HepG2 (cell line): ENCODE measurements at regions not wholly inside any gene's neighbourhood (a gene's known extent, or its start where the extent isn't known, plus 50 kb on each side); places are given as distances from the start of the nearest gene placed in this dataset.

Experiments used
- ATAC-seq: fragments of 200-7000 bp; cut with Tn5 transposase; 3 replicates; pipeline ENCODE4 v1.9.1; 2020; ENCODE audit warnings: mild to moderate bottlenecking, moderate library complexity
- BruUV-seq: library from RNA; stranded (reverse); fragments of 400-500 nt; replicated peaks from 2 replicates; lab custom pipeline; 2021; lab: Mats Ljungman, UMichigan
- CTCF ChIA-PET: fragments of 300-600 bp; formaldehyde crosslinking; extraction: SDS; loops from one replicate; lab custom pipeline; 2021; ENCODE audit warnings: low total read pairs, inconsistent platforms, low intra/inter-chr PET ratio; lab: Yijun Ruan, JAX
- POLR2A ChIA-PET: fragments of 350-600 bp; sonication (Branson Sonifier 250); formaldehyde crosslinking; loops from one replicate; lab custom pipeline; 2020; ENCODE audit warnings: antibody characterized with exemption, inconsistent platforms; lab: Yijun Ruan, JAX
- DNase-seq: peaks from one replicate; pipeline ENCODE4 v3.0.0-alpha.2; 2015; ENCODE audit warnings: low spot score
- FAIRE-seq: peaks from 3 replicates; lab custom pipeline; 2011; peaks lifted over from hg19 to GRCh38; lab: Jason Lieb, UNC
- H2AFZ ChIP-seq: one replicate; pipeline ENCODE4 v1.6.1; 2011; ENCODE audit warnings: low read length, inconsistent platforms
- H3K27ac ChIP-seq: fragments of 300-600 bp; 3 replicates; pipeline ENCODE4 v1.8.0; 2011; ENCODE audit warnings: mixed run types, mild to moderate bottlenecking, mixed read lengths, low read length, inconsistent platforms; ENCODE audit not compliant: insufficient read depth; ENCODE audit errors: extremely low read length
- H3K27me3 ChIP-seq, 2 experiments: fragments of 200-600 bp in 1 of 2; 2 replicates in 1 of 2; 3 replicates in 1 of 2; pipeline versions ENCODE4 v1.6.0 to v1.8.0; 2011; ENCODE audit warnings: low read length in 2 of 2, mild to moderate bottlenecking in 2 of 2, moderate library complexity in 2 of 2, inconsistent platforms in 1 of 2; ENCODE audit not compliant: insufficient read depth in 2 of 2, control insufficient read depth in 1 of 2
- H3K36me3 ChIP-seq, 2 experiments: fragments of 200-600 bp in 1 of 2; replicated peaks in 1 of 2; 2 replicates in 1 of 2; 3 replicates in 1 of 2; pipeline versions ENCODE4 v1.5.1 to v1.8.0; 2011; ENCODE audit warnings: low read length in 2 of 2, inconsistent platforms in 1 of 2; ENCODE audit not compliant: insufficient read depth in 2 of 2, control insufficient read depth in 1 of 2
- H3K4me1 ChIP-seq: 2 replicates; pipeline ENCODE4 v1.5.1; 2012; ENCODE audit warnings: low read length, inconsistent platforms; ENCODE audit not compliant: insufficient read depth
- H3K4me2 ChIP-seq: 2 replicates; pipeline ENCODE4 v1.6.0; 2011; ENCODE audit warnings: low read depth, low read length, inconsistent platforms
- H3K4me3 ChIP-seq, 3 experiments: fragments of 200-600 bp in 1 of 3; sonication (generic), shearing (Covaris generic) in 1 of 3; replicated peaks in 1 of 3; 2 replicates each; pipeline ENCODE4 v1.5.1; 2011 to 2016; ENCODE audit warnings: low read length in 3 of 3, inconsistent platforms in 2 of 3, low read depth in 2 of 3, mild to moderate bottlenecking in 2 of 3, control low read depth in 1 of 3, mixed read lengths in 1 of 3; ENCODE audit not compliant: insufficient read depth in 1 of 3
- H3K79me2 ChIP-seq: one replicate; pipeline ENCODE4 v1.6.1; 2011; ENCODE audit warnings: low read length, inconsistent platforms; ENCODE audit not compliant: insufficient read depth
- H3K9ac ChIP-seq: 2 replicates; pipeline ENCODE4 v1.6.0; 2011; ENCODE audit warnings: mild to moderate bottlenecking, low read depth, low read length, inconsistent platforms; ENCODE audit not compliant: insufficient read depth
- H3K9me3 ChIP-seq: 2 replicates; pipeline ENCODE4 v1.5.1; 2012; ENCODE audit warnings: mild to moderate bottlenecking, low read length
- H4K20me1 ChIP-seq: 2 replicates; pipeline ENCODE4 v1.6.0; 2011; ENCODE audit warnings: inconsistent platforms, mild to moderate bottlenecking, low read length, moderate library complexity; ENCODE audit not compliant: insufficient read depth
- ATF7-NPFF ChIP-seq: sonication (generic); formaldehyde crosslinking; IDR thresholded peaks from 2 replicates; pipeline ENCODE4 v1.8.1; 2023; ENCODE audit warnings: mild to moderate bottlenecking, low read depth, missing genetic modification reagents, moderate library complexity
- HNRNPL ChIP-seq: fragments of 200-400 bp; formaldehyde crosslinking; IDR thresholded peaks from 2 replicates; pipeline ENCODE4 v1.6.1; 2017; ENCODE audit warnings: mild to moderate bottlenecking, low read depth, low read length
- REPIN1 ChIP-seq: sonication (generic); formaldehyde crosslinking; IDR thresholded peaks from 2 replicates; pipeline ENCODE4 v1.8.0; 2022; ENCODE audit warnings: missing genetic modification reagents, low read depth, mild to moderate bottlenecking, borderline replicate concordance
- ZNF543 ChIP-seq: sonication (generic); formaldehyde crosslinking; IDR thresholded peaks from 2 replicates; pipeline ENCODE4 v1.4.0; 2020; ENCODE audit warnings: mild to moderate bottlenecking, missing genetic modification reagents
- ZNF75D ChIP-seq: sonication (generic); formaldehyde crosslinking; IDR thresholded peaks from 2 replicates; pipeline ENCODE4 v1.8.1; 2023; ENCODE audit warnings: missing genetic modification reagents, mild to moderate bottlenecking, borderline replicate concordance
- WGBS: methylation state at CpG from one replicate; pipeline ENCODE4 v1.1.6; 2017; ENCODE audit warnings: low lambda C conversion rate; 5-methylcytosine and 5-hydroxymethylcytosine counted together
- in situ Hi-C: cut with HindIII; loops from 2 replicates; pipeline ENCODE4 v1.10.0; 2017; ENCODE audit warnings: low pct_unique_long_range_greater_than_20kb; ENCODE audit not compliant: extremely low pct_ligation_motif_present
- intact Hi-C: fragments of 100-400 bp; cut with micrococcal nuclease; formaldehyde crosslinking; loops from one replicate; pipeline ENCODE4 v1.10.0; 2022; ENCODE audit not compliant: unreplicated experiment
- TF ChIP-seq, protein P1 (sequence below), 2 experiments: sonication (generic) in 1 of 2; formaldehyde crosslinking in 1 of 2; IDR thresholded peaks; 2 replicates each; pipeline versions ENCODE4 v1.4.0 to v1.6.1; 2016 to 2020; ENCODE audit warnings: borderline replicate concordance in 1 of 2, low read depth in 1 of 2, mild to moderate bottlenecking in 1 of 2, missing genetic modification reagents in 1 of 2
- TF ChIP-seq, protein P2 (sequence below): sonication (generic); formaldehyde crosslinking; IDR thresholded peaks from 2 replicates; pipeline ENCODE4 v1.5.1; 2020; ENCODE audit warnings: mild to moderate bottlenecking, missing genetic modification reagents, moderate library complexity
- TF ChIP-seq, protein P3 (sequence below): IDR thresholded peaks from 2 replicates; pipeline ENCODE4 v1.6.1; 2016; ENCODE audit warnings: missing biosample characterization, missing genetic modification reagents, low read depth
- TF ChIP-seq, protein P4 (sequence below): sonication (generic); formaldehyde crosslinking; IDR thresholded peaks from 2 replicates; pipeline ENCODE4 v1.9.0; 2021; ENCODE audit warnings: missing genetic modification reagents, borderline replicate concordance
- TF ChIP-seq, protein P5 (sequence below): sonication (generic); formaldehyde crosslinking; conservative IDR thresholded peaks from 2 replicates; pipeline ENCODE4 v1.4.0; 2020; ENCODE audit warnings: missing genetic modification reagents

DNA sequence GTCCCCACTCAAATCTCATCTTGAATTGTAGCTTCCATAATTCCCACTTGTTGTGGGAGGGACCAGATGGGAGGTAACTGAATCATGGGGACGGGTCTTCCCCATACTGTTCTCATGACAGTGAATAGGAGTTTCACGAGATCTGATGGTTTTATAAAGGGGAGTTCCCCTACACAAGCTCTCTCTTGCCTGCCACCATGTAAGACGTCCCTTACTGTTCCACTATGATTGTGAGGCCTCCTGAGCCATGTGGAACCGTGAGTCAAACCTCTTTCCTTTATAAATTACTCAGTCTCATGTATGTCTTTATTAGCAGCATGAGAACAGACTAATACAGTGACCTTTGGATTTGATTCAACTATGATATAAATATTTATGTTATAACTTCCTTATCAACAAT lies 78.0 kb downstream of the CYRIA start:
- DNase-seq (no peak), FAIRE-seq (no peak), ATAC-seq (no peak)
- intact Hi-C loops (no loop called here), in situ Hi-C loops (no loop called here)
- ChIA-PET POLR2A (no interaction called here), CTCF (no interaction called here)
- Histone ChIP-seq H3K9me3 (no peaks in the 10 kb centered on the region), H2AFZ (no peak overlapping the region), H3K27ac (no peak overlapping the region), H3K4me1 (no peaks in the 10 kb centered on the region), H3K9ac (no peak overlapping the region), H3K4me2 (no peak overlapping the region), H3K79me2 (no peaks in the 10 kb centered on the region), H3K27me3 (no peaks in the 10 kb centered on the region), H3K36me3 (no peaks in the 10 kb centered on the region), H3K4me3 (no peak overlapping the region), H4K20me1 (no peaks in the 10 kb centered on the region)
- WGBS = 0% methylated on average over 4 of the region's 4 CpGs
- BruUV-seq = no TSS peak
- TF ChIP-seq, protein P1, sequence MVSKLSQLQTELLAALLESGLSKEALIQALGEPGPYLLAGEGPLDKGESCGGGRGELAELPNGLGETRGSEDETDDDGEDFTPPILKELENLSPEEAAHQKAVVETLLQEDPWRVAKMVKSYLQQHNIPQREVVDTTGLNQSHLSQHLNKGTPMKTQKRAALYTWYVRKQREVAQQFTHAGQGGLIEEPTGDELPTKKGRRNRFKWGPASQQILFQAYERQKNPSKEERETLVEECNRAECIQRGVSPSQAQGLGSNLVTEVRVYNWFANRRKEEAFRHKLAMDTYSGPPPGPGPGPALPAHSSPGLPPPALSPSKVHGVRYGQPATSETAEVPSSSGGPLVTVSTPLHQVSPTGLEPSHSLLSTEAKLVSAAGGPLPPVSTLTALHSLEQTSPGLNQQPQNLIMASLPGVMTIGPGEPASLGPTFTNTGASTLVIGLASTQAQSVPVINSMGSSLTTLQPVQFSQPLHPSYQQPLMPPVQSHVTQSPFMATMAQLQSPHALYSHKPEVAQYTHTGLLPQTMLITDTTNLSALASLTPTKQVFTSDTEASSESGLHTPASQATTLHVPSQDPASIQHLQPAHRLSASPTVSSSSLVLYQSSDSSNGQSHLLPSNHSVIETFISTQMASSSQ (IDR thresholded peaks at IDR 0.05; ENCODE audit: low read depth) = no peak
- TF ChIP-seq, protein P1 (CRISPR knock-in tag; IDR thresholded peaks at IDR 0.05; ENCODE audit: borderline replicate concordance) = no peak
- TF ChIP-seq ZNF543 (CRISPR knock-in tag) = no peak
- TF ChIP-seq, protein P2, sequence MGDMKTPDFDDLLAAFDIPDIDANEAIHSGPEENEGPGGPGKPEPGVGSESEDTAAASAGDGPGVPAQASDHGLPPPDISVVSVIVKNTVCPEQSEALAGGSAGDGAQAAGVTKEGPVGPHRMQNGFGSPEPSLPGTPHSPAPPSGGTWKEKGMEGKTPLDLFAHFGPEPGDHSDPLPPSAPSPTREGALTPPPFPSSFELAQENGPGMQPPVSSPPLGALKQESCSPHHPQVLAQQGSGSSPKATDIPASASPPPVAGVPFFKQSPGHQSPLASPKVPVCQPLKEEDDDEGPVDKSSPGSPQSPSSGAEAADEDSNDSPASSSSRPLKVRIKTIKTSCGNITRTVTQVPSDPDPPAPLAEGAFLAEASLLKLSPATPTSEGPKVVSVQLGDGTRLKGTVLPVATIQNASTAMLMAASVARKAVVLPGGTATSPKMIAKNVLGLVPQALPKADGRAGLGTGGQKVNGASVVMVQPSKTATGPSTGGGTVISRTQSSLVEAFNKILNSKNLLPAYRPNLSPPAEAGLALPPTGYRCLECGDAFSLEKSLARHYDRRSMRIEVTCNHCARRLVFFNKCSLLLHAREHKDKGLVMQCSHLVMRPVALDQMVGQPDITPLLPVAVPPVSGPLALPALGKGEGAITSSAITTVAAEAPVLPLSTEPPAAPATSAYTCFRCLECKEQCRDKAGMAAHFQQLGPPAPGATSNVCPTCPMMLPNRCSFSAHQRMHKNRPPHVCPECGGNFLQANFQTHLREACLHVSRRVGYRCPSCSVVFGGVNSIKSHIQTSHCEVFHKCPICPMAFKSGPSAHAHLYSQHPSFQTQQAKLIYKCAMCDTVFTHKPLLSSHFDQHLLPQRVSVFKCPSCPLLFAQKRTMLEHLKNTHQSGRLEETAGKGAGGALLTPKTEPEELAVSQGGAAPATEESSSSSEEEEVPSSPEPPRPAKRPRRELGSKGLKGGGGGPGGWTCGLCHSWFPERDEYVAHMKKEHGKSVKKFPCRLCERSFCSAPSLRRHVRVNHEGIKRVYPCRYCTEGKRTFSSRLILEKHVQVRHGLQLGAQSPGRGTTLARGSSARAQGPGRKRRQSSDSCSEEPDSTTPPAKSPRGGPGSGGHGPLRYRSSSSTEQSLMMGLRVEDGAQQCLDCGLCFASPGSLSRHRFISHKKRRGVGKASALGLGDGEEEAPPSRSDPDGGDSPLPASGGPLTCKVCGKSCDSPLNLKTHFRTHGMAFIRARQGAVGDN (CRISPR knock-in tag) = no peak
- no peak for TF ChIP-seq REPIN1
- TF ChIP-seq, protein P3, sequence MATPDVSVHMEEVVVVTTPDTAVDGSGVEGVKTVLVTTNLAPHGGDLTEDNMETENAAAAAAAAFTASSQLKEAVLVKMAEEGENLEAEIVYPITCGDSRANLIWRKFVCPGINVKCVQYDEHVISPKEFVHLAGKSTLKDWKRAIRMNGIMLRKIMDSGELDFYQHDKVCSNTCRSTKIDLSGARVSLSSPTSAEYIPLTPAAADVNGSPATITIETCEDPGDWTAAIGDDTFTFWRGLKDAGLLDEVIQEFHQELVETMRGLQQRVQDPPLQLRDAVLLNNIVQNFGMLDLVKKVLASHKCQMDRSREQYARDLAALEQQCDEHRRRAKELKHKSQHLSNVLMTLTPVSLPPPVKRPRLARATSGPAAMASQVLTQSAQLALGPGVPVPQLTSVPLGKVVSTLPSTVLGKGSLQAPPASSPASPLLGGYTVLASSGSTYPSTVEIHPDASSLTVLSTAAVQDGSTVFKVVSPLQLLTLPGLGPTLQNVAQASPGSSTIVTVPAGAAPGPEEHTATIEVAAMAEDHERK (CRISPR knock-in tag) = no peak
- no peak for TF ChIP-seq ZNF75D
- TF ChIP-seq, protein P4, sequence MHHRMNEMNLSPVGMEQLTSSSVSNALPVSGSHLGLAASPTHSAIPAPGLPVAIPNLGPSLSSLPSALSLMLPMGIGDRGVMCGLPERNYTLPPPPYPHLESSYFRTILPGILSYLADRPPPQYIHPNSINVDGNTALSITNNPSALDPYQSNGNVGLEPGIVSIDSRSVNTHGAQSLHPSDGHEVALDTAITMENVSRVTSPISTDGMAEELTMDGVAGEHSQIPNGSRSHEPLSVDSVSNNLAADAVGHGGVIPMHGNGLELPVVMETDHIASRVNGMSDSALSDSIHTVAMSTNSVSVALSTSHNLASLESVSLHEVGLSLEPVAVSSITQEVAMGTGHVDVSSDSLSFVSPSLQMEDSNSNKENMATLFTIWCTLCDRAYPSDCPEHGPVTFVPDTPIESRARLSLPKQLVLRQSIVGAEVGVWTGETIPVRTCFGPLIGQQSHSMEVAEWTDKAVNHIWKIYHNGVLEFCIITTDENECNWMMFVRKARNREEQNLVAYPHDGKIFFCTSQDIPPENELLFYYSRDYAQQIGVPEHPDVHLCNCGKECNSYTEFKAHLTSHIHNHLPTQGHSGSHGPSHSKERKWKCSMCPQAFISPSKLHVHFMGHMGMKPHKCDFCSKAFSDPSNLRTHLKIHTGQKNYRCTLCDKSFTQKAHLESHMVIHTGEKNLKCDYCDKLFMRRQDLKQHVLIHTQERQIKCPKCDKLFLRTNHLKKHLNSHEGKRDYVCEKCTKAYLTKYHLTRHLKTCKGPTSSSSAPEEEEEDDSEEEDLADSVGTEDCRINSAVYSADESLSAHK (CRISPR knock-in tag) = no peak
- TF ChIP-seq, protein P5, sequence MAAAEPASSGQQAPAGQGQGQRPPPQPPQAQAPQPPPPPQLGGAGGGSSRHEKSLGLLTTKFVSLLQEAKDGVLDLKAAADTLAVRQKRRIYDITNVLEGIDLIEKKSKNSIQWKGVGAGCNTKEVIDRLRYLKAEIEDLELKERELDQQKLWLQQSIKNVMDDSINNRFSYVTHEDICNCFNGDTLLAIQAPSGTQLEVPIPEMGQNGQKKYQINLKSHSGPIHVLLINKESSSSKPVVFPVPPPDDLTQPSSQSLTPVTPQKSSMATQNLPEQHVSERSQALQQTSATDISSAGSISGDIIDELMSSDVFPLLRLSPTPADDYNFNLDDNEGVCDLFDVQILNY (CRISPR knock-in tag) = no peak
- no peak for TF ChIP-seq ATF7-NPFF (CRISPR knock-in tag)
- no peak for TF ChIP-seq HNRNPL
